Coronary artery (tissue), 2 donors: ENCODE measurements at regions not wholly inside any gene's neighbourhood (a gene's known extent, or its start where the extent isn't known, plus 50 kb on each side); places are given as distances from the start of the nearest gene placed in this dataset.

Source experiments
- DNase-seq: peaks from one replicate; pipeline ENCODE4 v3.0.0-alpha.2; 2017; ENCODE audit warnings: low spot score
- H3K27ac ChIP-seq, 2 donors: fragments of 200-600 bp; sonication (generic); one replicate each; pipeline ENCODE4 v1.5.1; 2016 to 2019
- H3K4me3 ChIP-seq: fragments of 200-600 bp; sonication (generic); 2 replicates; pipeline ENCODE4 v1.5.1; 2016; ENCODE audit warnings: mild to moderate bottlenecking, moderate library complexity
- CTCF ChIP-seq: fragments of 200-600 bp; sonication (generic); IDR thresholded peaks from one replicate; pipeline ENCODE4 v1.5.1; 2019; ENCODE audit warnings: antibody characterized with exemption

GRCh38 chr11:32231909-32232493 is 141.1 kb downstream of the RCN1 start:
- Histone ChIP-seq H3K27ac (no peak overlapping the region), H3K4me3 (no peak overlapping the region)
- no peak for TF ChIP-seq CTCF
- DNase-seq: no peak

- no peak for DNase-seq
- TF ChIP-seq CTCF: no peak
- Histone ChIP-seq H3K27ac (no peak overlapping the region), H3K4me3 (no peak overlapping the region)
These were observed 141.6 kb downstream of the RCN1 start for GRCh38 chr11:32232516-32232915.

GRCh38 chr11:32233276-32233675 is 142.4 kb downstream of the RCN1 start:
- H3K27ac ChIP-seq: no peak overlapping the region
- H3K4me3 ChIP-seq: no peak overlapping the region
- no peak for TF ChIP-seq CTCF
- no peak for DNase-seq

- Histone ChIP-seq H3K4me3 (no peak overlapping the region), H3K27ac (no peak overlapping the region)
- no peak for DNase-seq
- TF ChIP-seq CTCF: no peak
These were observed 143.1 kb downstream of the RCN1 start for GRCh38 chr11:32233928-32234327.

GRCh38 chr11:32244453-32244852 is 153.6 kb downstream of the RCN1 start:
- no peak for TF ChIP-seq CTCF
- Histone ChIP-seq H3K4me3 (no peak overlapping the region), H3K27ac (no peak overlapping the region)
- DNase-seq: no peak

- no peak overlapping the region for H3K4me3 ChIP-seq
- DNase-seq: no peak
- H3K27ac ChIP-seq: no peak overlapping the region
- TF ChIP-seq CTCF: no peak
These were observed 162.8 kb downstream of the RCN1 start for GRCh38 chr11:32253706-32254105.

- no peak for TF ChIP-seq CTCF
- Histone ChIP-seq H3K27ac (no peak overlapping the region), H3K4me3 (no peak overlapping the region)
- DNase-seq: no peak
These were observed 165.0 kb downstream of the RCN1 start for GRCh38 chr11:32255841-32256240.
